H9 (cell line): ENCODE measurements at regions not wholly inside any gene's neighbourhood (a gene's known extent, or its start where the extent isn't known, plus 50 kb on each side); places are given as distances from the start of the nearest gene placed in this dataset.

Experiments
- DNase-seq: peaks from one replicate; pipeline ENCODE4 v3.0.0-alpha.2; 2017
- H2AFZ ChIP-seq: one replicate; pipeline ENCODE4 v1.6.1; 2013; ENCODE audit warnings: mild to moderate bottlenecking, low read length, control low read depth, moderate library complexity
- H2AK5ac ChIP-seq: 2 replicates; pipeline ENCODE4 v1.6.1; 2013; ENCODE audit warnings: low read length, control low read depth, mixed read lengths; ENCODE audit not compliant: insufficient read length
- H2BK120ac ChIP-seq: one replicate; pipeline ENCODE4 v1.6.1; 2013; ENCODE audit warnings: low read depth, mild to moderate bottlenecking, low read length, control low read depth, inconsistent platforms; ENCODE audit not compliant: poor library complexity, severe bottlenecking
- H2BK12ac ChIP-seq: 2 replicates; pipeline ENCODE4 v1.6.1; 2013; ENCODE audit warnings: low read length, control low read depth, mixed read lengths, low read depth; ENCODE audit not compliant: insufficient read length
- H2BK15ac ChIP-seq: 2 replicates; pipeline ENCODE4 v1.6.1; 2013; ENCODE audit warnings: low read depth, low read length, control low read depth
- H2BK20ac ChIP-seq: one replicate; pipeline ENCODE4 v1.6.1; 2013; ENCODE audit warnings: low read depth, mild to moderate bottlenecking, low read length, control low read depth, inconsistent platforms; ENCODE audit not compliant: poor library complexity, severe bottlenecking
- H2BK5ac ChIP-seq: 2 replicates; pipeline ENCODE4 v1.6.1; 2013; ENCODE audit warnings: low read length, control low read depth, mixed read lengths; ENCODE audit not compliant: insufficient read length
- H3K14ac ChIP-seq: 2 replicates; pipeline ENCODE4 v1.6.1; 2013; ENCODE audit warnings: low read length, control low read depth; ENCODE audit not compliant: insufficient read depth
- H3K18ac ChIP-seq: 2 replicates; pipeline ENCODE4 v1.6.1; 2013; ENCODE audit warnings: low read depth, mild to moderate bottlenecking, mixed read lengths, low read length, control low read depth; ENCODE audit not compliant: insufficient read length
- H3K23ac ChIP-seq: 2 replicates; pipeline ENCODE4 v1.6.1; 2013; ENCODE audit warnings: low read length, control low read depth, mixed read lengths, low read depth; ENCODE audit not compliant: insufficient read length
- H3K23me2 ChIP-seq: 2 replicates; pipeline ENCODE4 v1.6.1; 2013; ENCODE audit warnings: low read depth, mild to moderate bottlenecking, mixed read lengths, low read length, control low read depth; ENCODE audit not compliant: insufficient read length, poor library complexity, severe bottlenecking
- H3K27ac ChIP-seq: 2 replicates; pipeline ENCODE4 v1.5.1; 2013; ENCODE audit warnings: low read length, control low read depth, mixed read lengths, low read depth; ENCODE audit not compliant: insufficient read length
- H3K27me3 ChIP-seq: 2 replicates; pipeline ENCODE4 v1.6.1; 2013; ENCODE audit warnings: low read length, control low read depth, inconsistent platforms; ENCODE audit not compliant: insufficient read depth
- H3K4ac ChIP-seq: 2 replicates; pipeline ENCODE4 v1.6.1; 2013; ENCODE audit warnings: low read depth, mild to moderate bottlenecking, control low read depth, inconsistent platforms, low read length, moderate library complexity
- H3K4me1 ChIP-seq: 2 replicates; pipeline ENCODE4 v1.6.1; 2013; ENCODE audit warnings: low read length, control low read depth, inconsistent platforms; ENCODE audit not compliant: insufficient read depth
- H3K4me2 ChIP-seq: 2 replicates; pipeline ENCODE4 v1.6.1; 2013; ENCODE audit warnings: low read length, control low read depth, mixed read lengths; ENCODE audit not compliant: insufficient read length, insufficient read depth
- H3K56ac ChIP-seq: 2 replicates; pipeline ENCODE4 v1.6.1; 2013; ENCODE audit warnings: low read depth, mild to moderate bottlenecking, mixed read lengths, low read length, control low read depth; ENCODE audit not compliant: insufficient read length
- H3K79me1 ChIP-seq: 2 replicates; pipeline ENCODE4 v1.6.1; 2013; ENCODE audit warnings: low read depth, mild to moderate bottlenecking, moderate library complexity, low read length, control low read depth, inconsistent platforms; ENCODE audit not compliant: insufficient read depth, poor library complexity, severe bottlenecking
- H3K79me2 ChIP-seq: 2 replicates; pipeline ENCODE4 v1.6.1; 2013; ENCODE audit warnings: low read length, control low read depth, inconsistent platforms; ENCODE audit not compliant: insufficient read depth
- H3K9ac ChIP-seq: 2 replicates; pipeline ENCODE4 v1.6.1; 2013; ENCODE audit warnings: low read length, control low read depth, mixed read lengths; ENCODE audit not compliant: insufficient read length; ENCODE audit errors: extremely low read depth
- H3K9me3 ChIP-seq: one replicate; pipeline ENCODE4 v1.6.1; 2013; ENCODE audit warnings: low read depth, low read length, inconsistent platforms; ENCODE audit not compliant: control insufficient read depth
- H3T11ph ChIP-seq: one replicate; pipeline ENCODE4 v1.6.1; 2013; ENCODE audit warnings: mild to moderate bottlenecking, low read length, control low read depth, inconsistent platforms
- H4K20me1 ChIP-seq: one replicate; pipeline ENCODE4 v1.6.1; 2013; ENCODE audit not compliant: control insufficient read depth, insufficient read length, insufficient read depth
- H4K5ac ChIP-seq: 2 replicates; pipeline ENCODE4 v1.6.1; 2013; ENCODE audit warnings: low read depth, mild to moderate bottlenecking, mixed read lengths, low read length, control low read depth; ENCODE audit not compliant: insufficient read length
- H4K8ac ChIP-seq: replicated peaks from 2 replicates; pipeline ENCODE4 v1.6.1; 2013; ENCODE audit warnings: low read length, control low read depth, mixed read lengths, low read depth; ENCODE audit not compliant: insufficient read length
- H4K91ac ChIP-seq: 2 replicates; pipeline ENCODE4 v1.6.1; 2013; ENCODE audit warnings: low read depth, mild to moderate bottlenecking, moderate library complexity, mixed read lengths, low read length, control low read depth; ENCODE audit not compliant: insufficient read length
- H3K27ac Mint-ChIP-seq, 3 experiments: 2 replicates in 2 of 3; 3 replicates in 1 of 3; pipeline ENCODE4 v1.8.0; 2020 to 2021; ENCODE audit warnings: mixed read lengths in 3 of 3, mild to moderate bottlenecking in 1 of 3, moderate library complexity in 1 of 3
- H3K27me3 Mint-ChIP-seq: 2 replicates; pipeline ENCODE4 v1.8.0; 2021; ENCODE audit warnings: low read depth, mild to moderate bottlenecking, moderate library complexity, mixed read lengths
- H3K36me3 Mint-ChIP-seq, 3 experiments: 2 replicates in 2 of 3; 3 replicates in 1 of 3; pipeline ENCODE4 v1.8.0; 2020 to 2021; ENCODE audit warnings: low read depth in 3 of 3, mixed read lengths in 3 of 3; ENCODE audit not compliant: insufficient read depth in 1 of 3
- H3K4me1 Mint-ChIP-seq, 2 experiments: 2 replicates each; pipeline ENCODE4 v1.8.0; 2020; ENCODE audit warnings: mixed read lengths in 2 of 2
- H3K4me3 Mint-ChIP-seq, 2 experiments: 2 replicates in 1 of 2; 3 replicates in 1 of 2; pipeline ENCODE4 v1.8.0; 2020 to 2021; ENCODE audit warnings: mild to moderate bottlenecking in 2 of 2, mixed read lengths in 2 of 2, moderate library complexity in 1 of 2
- H3K9me3 Mint-ChIP-seq, 2 experiments: 2 replicates in 1 of 2; 3 replicates in 1 of 2; pipeline ENCODE4 v1.8.0; 2020; ENCODE audit warnings: mild to moderate bottlenecking in 2 of 2, mixed read lengths in 2 of 2, moderate library complexity in 1 of 2
- WGBS: extraction: QIAGEN DNeasy Blood & Tissue Kit; methylation state at CpG from one replicate; pipeline ENCODE4 v1.1.7; 2013; ENCODE audit warnings: missing lambda C conversion rate, low lambda C conversion rate, mixed read lengths; ENCODE audit not compliant: insufficient read length; ENCODE audit errors: extremely low coverage; 5-methylcytosine and 5-hydroxymethylcytosine counted together
- TF ChIP-seq, protein P1 (sequence below): fragments of 200-600 bp; sonication (generic); conservative IDR thresholded peaks from 3 replicates; pipeline ENCODE4 v1.8.0; 2021; ENCODE audit warnings: antibody characterized with exemption, mild to moderate bottlenecking

DNA sequence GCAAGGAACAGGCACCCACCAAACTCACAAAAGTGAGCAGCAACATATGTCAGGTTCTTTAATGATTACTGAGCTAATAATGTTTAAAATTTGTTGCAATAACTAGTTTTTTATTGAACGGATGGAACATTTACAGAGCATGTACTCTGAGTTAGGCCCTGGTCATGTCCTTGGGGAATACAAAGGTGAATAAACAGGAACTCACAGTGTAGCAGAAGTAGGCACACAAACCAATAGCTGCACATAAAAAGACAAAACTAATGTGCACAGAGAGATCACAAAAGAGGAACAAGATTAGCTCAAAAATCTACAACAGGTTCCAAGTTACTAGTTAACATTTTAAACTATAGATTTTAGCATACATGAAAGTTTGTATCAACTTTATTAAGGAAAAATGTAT lies 505.3 kb upstream of the PPP2R3A start:
- Histone ChIP-seq H2BK12ac (no peak overlapping the region), H2AK5ac (no peak overlapping the region), H3K79me2 (no peaks in the 10 kb centered on the region), H2BK120ac (no peak overlapping the region), H3K4me1 (no peaks in the 10 kb centered on the region), H2BK5ac (no peak overlapping the region), H4K91ac (no peak overlapping the region), H3K27ac (no peak overlapping the region), H3K9me3 (no peaks in the 10 kb centered on the region), H3K14ac (no peak overlapping the region), H3K4me2 (no peak overlapping the region), H3K56ac (no peak overlapping the region), H3K79me1 (no peaks in the 10 kb centered on the region), H4K5ac (no peak overlapping the region), H3K27me3 (no peaks in the 10 kb centered on the region), H3K23ac (no peak overlapping the region), H3K23me2 (no peaks in the 10 kb centered on the region), H2BK15ac (no peak overlapping the region), H4K8ac (no peak overlapping the region), H2AFZ (no peak overlapping the region), H3K4ac (no peak overlapping the region), H4K20me1 (no peaks in the 10 kb centered on the region), H3K9ac (no peak overlapping the region), H2BK20ac (no peak overlapping the region), H3T11ph (no peak overlapping the region), H3K18ac (no peak overlapping the region)
- Mint-ChIP-seq H3K4me1 (peaks cover 9% of the 10 kb centered on the region in 2 experiments), H3K27ac (no peak overlapping the region), H3K9me3 (peaks cover 0 to 1% of the 10 kb centered on the region in 2 experiments; a peak in 3 of 5 replicates), H3K4me3 (no peak overlapping the region), H3K36me3 (peaks cover 0 to 2% (median 0%) of the 10 kb centered on the region in 3 experiments; a peak in 2 of 7 replicates), H3K27me3 (no peaks in the 10 kb centered on the region; the same call in 1 of the 2 replicates)
- no peak for DNase-seq
- WGBS, result no CpG with 5 or more reads among the region's 1 CpG
- TF ChIP-seq, protein P1, sequence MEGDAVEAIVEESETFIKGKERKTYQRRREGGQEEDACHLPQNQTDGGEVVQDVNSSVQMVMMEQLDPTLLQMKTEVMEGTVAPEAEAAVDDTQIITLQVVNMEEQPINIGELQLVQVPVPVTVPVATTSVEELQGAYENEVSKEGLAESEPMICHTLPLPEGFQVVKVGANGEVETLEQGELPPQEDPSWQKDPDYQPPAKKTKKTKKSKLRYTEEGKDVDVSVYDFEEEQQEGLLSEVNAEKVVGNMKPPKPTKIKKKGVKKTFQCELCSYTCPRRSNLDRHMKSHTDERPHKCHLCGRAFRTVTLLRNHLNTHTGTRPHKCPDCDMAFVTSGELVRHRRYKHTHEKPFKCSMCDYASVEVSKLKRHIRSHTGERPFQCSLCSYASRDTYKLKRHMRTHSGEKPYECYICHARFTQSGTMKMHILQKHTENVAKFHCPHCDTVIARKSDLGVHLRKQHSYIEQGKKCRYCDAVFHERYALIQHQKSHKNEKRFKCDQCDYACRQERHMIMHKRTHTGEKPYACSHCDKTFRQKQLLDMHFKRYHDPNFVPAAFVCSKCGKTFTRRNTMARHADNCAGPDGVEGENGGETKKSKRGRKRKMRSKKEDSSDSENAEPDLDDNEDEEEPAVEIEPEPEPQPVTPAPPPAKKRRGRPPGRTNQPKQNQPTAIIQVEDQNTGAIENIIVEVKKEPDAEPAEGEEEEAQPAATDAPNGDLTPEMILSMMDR, result no peak
